ENCODE measurements at regions not wholly inside any gene's neighbourhood (a gene's known extent, or its start where the extent isn't known, plus 50 kb on each side); places are given as distances from the start of the nearest gene placed in this dataset.

- Mint-ChIP-seq H3K36me3 (ENCODE audit: insufficient read depth, unreplicated experiment) (peaks cover 12% of the 10 kb centered on the region), H3K4me3 (ENCODE audit: low read depth, unreplicated experiment) (no peak overlapping the region), H3K27ac (ENCODE audit: unreplicated experiment) (no peak overlapping the region), H3K27me3 (ENCODE audit: unreplicated experiment) (peaks cover 82% of the 10 kb centered on the region), H3K4me1 (ENCODE audit: low read depth, unreplicated experiment) (peaks cover 8% of the 10 kb centered on the region), H3K9me3 (ENCODE audit: low read depth, unreplicated experiment) (peaks cover 5% of the 10 kb centered on the region)
- no TSS peak for BruUV-seq (replicated peaks)
- intact Hi-C loops (cut with micrococcal nuclease; ENCODE audit: unreplicated experiment) = loop anchor here (5.0 to 10.0 kb wide), 2 partner anchors 56 to 91 kb away; partner anchors contain the start of gene PRKAB2
- CTCF ChIA-PET = no interaction called here
- no peak for TF ChIP-seq CTCF (IDR thresholded peaks at IDR 0.05; ENCODE audit: unreplicated experiment)
- DNase-seq = no peak
Observed at GRCh38 chr1:147080671-147081394, 91.4 kb downstream of the PRKAB2 start.

- Mint-ChIP-seq H3K9me3 (ENCODE audit: low read depth, unreplicated experiment) (peaks cover 5% of the 10 kb centered on the region), H3K36me3 (ENCODE audit: insufficient read depth, unreplicated experiment) (peaks cover 10% of the 10 kb centered on the region), H3K4me1 (ENCODE audit: low read depth, unreplicated experiment) (peaks cover 8% of the 10 kb centered on the region), H3K27ac (ENCODE audit: unreplicated experiment) (no peak overlapping the region), H3K4me3 (ENCODE audit: low read depth, unreplicated experiment) (no peak overlapping the region), H3K27me3 (ENCODE audit: unreplicated experiment) (peaks cover 84% of the 10 kb centered on the region)
- BruUV-seq (replicated peaks) = no TSS peak
- no peak for DNase-seq
- CTCF ChIA-PET = no interaction called here
- no peak for TF ChIP-seq CTCF (IDR thresholded peaks at IDR 0.05; ENCODE audit: unreplicated experiment)
- intact Hi-C loops (cut with micrococcal nuclease; ENCODE audit: unreplicated experiment) = loop anchor here (5.0 to 10.0 kb wide), 2 partner anchors 55 to 92 kb away; partner anchors contain the start of gene PRKAB2
Observed at GRCh38 chr1:147080006-147080661, 92.1 kb downstream of the PRKAB2 start.

GRCh38 chr1:147079400-147080005 lies 92.8 kb downstream of the PRKAB2 start:
- DNase-seq = no peak
- no peak for TF ChIP-seq CTCF (IDR thresholded peaks at IDR 0.05; ENCODE audit: unreplicated experiment)
- Mint-ChIP-seq H3K27me3 (ENCODE audit: unreplicated experiment) (peaks cover 84% of the 10 kb centered on the region), H3K4me1 (ENCODE audit: low read depth, unreplicated experiment) (peaks cover 2% of the 10 kb centered on the region), H3K36me3 (ENCODE audit: insufficient read depth, unreplicated experiment) (peaks cover 3% of the 10 kb centered on the region), H3K9me3 (ENCODE audit: low read depth, unreplicated experiment) (peaks cover 5% of the 10 kb centered on the region), H3K27ac (ENCODE audit: unreplicated experiment) (no peak overlapping the region), H3K4me3 (ENCODE audit: low read depth, unreplicated experiment) (no peak overlapping the region)
- no TSS peak for BruUV-seq (replicated peaks)
- intact Hi-C loops (cut with micrococcal nuclease; ENCODE audit: unreplicated experiment) = loop anchor here (5.0 to 10.0 kb wide), 2 partner anchors 55 to 93 kb away; partner anchors contain the start of gene PRKAB2
- CTCF ChIA-PET = no interaction called here

- Mint-ChIP-seq H3K36me3 (ENCODE audit: insufficient read depth, unreplicated experiment) (no peaks in the 10 kb centered on the region), H3K27me3 (ENCODE audit: unreplicated experiment) (peaks cover 84% of the 10 kb centered on the region), H3K4me1 (ENCODE audit: low read depth, unreplicated experiment) (no peaks in the 10 kb centered on the region), H3K27ac (ENCODE audit: unreplicated experiment) (no peak overlapping the region), H3K9me3 (ENCODE audit: low read depth, unreplicated experiment) (peaks cover 5% of the 10 kb centered on the region), H3K4me3 (ENCODE audit: low read depth, unreplicated experiment) (no peak overlapping the region)
- DNase-seq = no peak
- BruUV-seq (replicated peaks) = no TSS peak
- CTCF ChIA-PET = no interaction called here
- no peak for TF ChIP-seq CTCF (IDR thresholded peaks at IDR 0.05; ENCODE audit: unreplicated experiment)
- intact Hi-C loops (cut with micrococcal nuclease; ENCODE audit: unreplicated experiment) = no loop called here
Observed at GRCh38 chr1:147078606-147079399, 93.5 kb downstream of the PRKAB2 start.
